ENCODE measurements at regions not wholly inside any gene's neighbourhood (a gene's known extent, or its start where the extent isn't known, plus 50 kb on each side); places are given as distances from the start of the nearest gene placed in this dataset.

GRCh38 chr4:147195386-147195785 lies 249.7 kb upstream of the TTC29 start:
- Histone ChIP-seq H2AFZ (ENCODE audit: low read depth, low read length) (no peak overlapping the region), H3K36me3 (ENCODE audit: control insufficient read depth, insufficient read depth, low read length) (no peaks in the 10 kb centered on the region), H3K4me1 (replicated peaks in 1 of 2; ENCODE audit: control insufficient read depth in 2 of 2, insufficient read depth in 2 of 2, low read length in 2 of 2) (no peaks in the 10 kb centered on the region), H3K9ac (ENCODE audit: insufficient read depth in 1 of 2, low read depth in 2 of 2, low read length in 2 of 2) (no peak overlapping the region), H4K20me1 (replicated peaks; ENCODE audit: control insufficient read depth, insufficient read depth, low read length) (no peaks in the 10 kb centered on the region), H3K27me3 (ENCODE audit: control insufficient read depth in 2 of 2, insufficient read depth in 2 of 2, low read length in 2 of 2) (no peaks in the 10 kb centered on the region), H3K79me2 (ENCODE audit: control insufficient read depth, insufficient read depth, low read length) (no peaks in the 10 kb centered on the region), H3K4me2 (ENCODE audit: insufficient read depth, low read length) (no peak overlapping the region), H3K4me3 (no peak overlapping the region), H3K9me1 (ENCODE audit: control insufficient read depth, insufficient read depth, low read length) (no peaks in the 10 kb centered on the region), H3K27ac (ENCODE audit: extremely low read depth, low read depth, low read length) (no peak overlapping the region), H3K9me3 (replicated peaks; ENCODE audit: control insufficient read depth, insufficient read depth, low read depth, low read length) (no peaks in the 10 kb centered on the region)
- intact Hi-C loops (cut with micrococcal nuclease): no loop called here
- POLR2A ChIA-PET: interaction anchor here (0.7 kb wide), 1 partner anchor 54 kb away, joined by 6 read pairs; no protein-coding TSS in a partner anchor
- BruUV-seq (replicated peaks): no TSS peak
- DNase-seq (ENCODE audit: extremely low read depth in 1 of 4, low spot score in 3 of 4) (no peak), ATAC-seq (no peak), FAIRE-seq (no peak)
- CTCF ChIA-PET (ENCODE audit: low intra/inter-chr PET ratio): no interaction called here
- 0% methylated on average over 2 of the region's 2 CpGs for WGBS (ENCODE audit: insufficient coverage, low coverage, missing lambda C conversion rate)
- in situ Hi-C loops (cut with MboI): no loop called here
- TF ChIP-seq CREM (IDR thresholded peaks at IDR 0.05; ENCODE audit: low read depth): no peak
- TF ChIP-seq SIN3B (IDR thresholded peaks at IDR 0.05; ENCODE audit: low read depth): no peak
- no peak for TF ChIP-seq MLX (CRISPR knock-in tag; conservative IDR thresholded peaks at IDR 0.05)
- TF ChIP-seq SIX5 (IDR thresholded peaks at IDR 0.05; ENCODE audit: borderline replicate concordance in 1 of 2, insufficient read depth in 1 of 2, low read depth in 1 of 2, low read length in 2 of 2): no peak
- TF ChIP-seq NFYB (IDR thresholded peaks at IDR 0.05; ENCODE audit: extremely low read depth, insufficient read length): no peak
- no peak for TF ChIP-seq ZNF395 (CRISPR knock-in tag; IDR thresholded peaks at IDR 0.05)
- no peak for TF ChIP-seq ZBTB40 (IDR thresholded peaks at IDR 0.05)
- no peak for TF ChIP-seq ZBTB40 (CRISPR knock-in tag; IDR thresholded peaks at IDR 0.05)
- TF ChIP-seq ZBTB8A (IDR thresholded peaks at IDR 0.05; ENCODE audit: partially characterized antibody): no peak
- no peak for TF ChIP-seq ZNF263 (CRISPR knock-in tag; IDR thresholded peaks at IDR 0.05; ENCODE audit: borderline replicate concordance)
- TF ChIP-seq CCAR2 (IDR thresholded peaks at IDR 0.05; ENCODE audit: low read depth, low read length): no peak
- no peak for TF ChIP-seq MAFK (IDR thresholded peaks at IDR 0.05; ENCODE audit: low read length)
